Thyroid gland (tissue), 4 donors: ENCODE measurements at regions not wholly inside any gene's neighbourhood (a gene's known extent, or its start where the extent isn't known, plus 50 kb on each side); places are given as distances from the start of the nearest gene placed in this dataset.

Experiments
- DNase-seq, 2 donors: peaks; one replicate each; pipeline ENCODE4 v3.0.0-alpha.2; 2019
- H3K27ac ChIP-seq, 3 donors: fragments of 200-600 bp; sonication (generic); 1 replicate in 2 of 3; 2 replicates in 1 of 3; pipeline ENCODE4 v1.5.1; 2016 to 2019; ENCODE audit warnings: mild to moderate bottlenecking in 1 of 3, moderate library complexity in 1 of 3
- H3K27me3 ChIP-seq: fragments of 200-600 bp; sonication (generic); one replicate; pipeline ENCODE4 v1.5.1; 2019
- H3K36me3 ChIP-seq, 2 donors: fragments of 200-600 bp; sonication (generic); one replicate each; pipeline ENCODE4 v1.5.1; 2016 to 2019
- H3K4me1 ChIP-seq, 2 donors: fragments of 200-600 bp; sonication (generic); one replicate each; pipeline ENCODE4 v1.5.1; 2017 to 2019
- H3K4me3 ChIP-seq, 3 donors: fragments of 200-600 bp; sonication (generic); replicated peaks in 1 of 3; 1 replicate in 2 of 3; 2 replicates in 1 of 3; pipeline ENCODE4 v1.5.1; 2016; ENCODE audit warnings: mild to moderate bottlenecking in 1 of 3
- H3K9me3 ChIP-seq: fragments of 200-600 bp; sonication (generic); one replicate; pipeline ENCODE4 v1.5.1; 2017
- CTCF ChIP-seq, 6 experiments: fragments of 200-600 bp in 3 of 6; fragments of 450-650 bp in 3 of 6; sonication (generic) in 3 of 6; IDR thresholded peaks; one replicate each; pipeline ENCODE4 v1.5.1; 2016 to 2019; ENCODE audit warnings: antibody characterized with exemption in 6 of 6, mild to moderate bottlenecking in 2 of 6, inconsistent platforms in 1 of 6, moderate library complexity in 1 of 6
- POLR2A ChIP-seq, 2 donors: fragments of 450-650 bp; IDR thresholded peaks; one replicate each; pipeline ENCODE4 v1.6.1; 2017; ENCODE audit warnings: antibody characterized with exemption in 2 of 2, mild to moderate bottlenecking in 2 of 2, moderate library complexity in 1 of 2
- WGBS, 2 donors: methylation state at CpG; one replicate each; pipeline ENCODE4 v1.1.5; 2017; 5-methylcytosine and 5-hydroxymethylcytosine counted together
- intact Hi-C: fragments of 100-400 bp; cut with DNase I; formaldehyde crosslinking; loops from one replicate; pipeline ENCODE4 v1.15.1; 2023

GRCh38 chr7:71009636-71010035, 122.3 kb upstream of the GALNT17 start:
- Histone ChIP-seq H3K4me3 (no peak overlapping the region), H3K4me1 (no peaks in the 10 kb centered on the region), H3K36me3 (no peaks in the 10 kb centered on the region), H3K9me3 (no peaks in the 10 kb centered on the region), H3K27me3 (no peaks in the 10 kb centered on the region), H3K27ac (no peak overlapping the region)
- DNase-seq, result no peak
- intact Hi-C loops, result no loop called here
- TF ChIP-seq CTCF (IDR thresholded peaks at IDR 0.05), result no peak
- no peak for TF ChIP-seq POLR2A (IDR thresholded peaks at IDR 0.05)
- WGBS, 2 donors, result 80 to 83% methylated on average over 3 of the region's 3 CpGs

GRCh38 chr7:71015252-71015900, 116.6 kb upstream of the GALNT17 start:
- WGBS, 2 donors, result 65 to 80% methylated on average over 17 of the region's 17 CpGs
- intact Hi-C loops, result no loop called here
- Histone ChIP-seq H3K4me3 (no peak overlapping the region), H3K27me3 (no peaks in the 10 kb centered on the region), H3K27ac (no peak overlapping the region), H3K36me3 (no peaks in the 10 kb centered on the region), H3K9me3 (no peaks in the 10 kb centered on the region), H3K4me1 (no peaks in the 10 kb centered on the region)
- no peak for DNase-seq
- TF ChIP-seq CTCF (IDR thresholded peaks at IDR 0.05) (no peak), POLR2A (IDR thresholded peaks at IDR 0.05) (no peak)

- no peak for TF ChIP-seq POLR2A (IDR thresholded peaks at IDR 0.05)
- no peak for TF ChIP-seq CTCF (IDR thresholded peaks at IDR 0.05)
- H3K4me3 ChIP-seq, result no peak overlapping the region
- no peak for DNase-seq
- intact Hi-C loops, result no loop called here
- 61 to 69% methylated on average over 2 of the region's 2 CpGs for WGBS, 2 donors
- H3K27me3 ChIP-seq, result no peaks in the 10 kb centered on the region
- no peak overlapping the region for H3K27ac ChIP-seq
- H3K4me1 ChIP-seq, result no peaks in the 10 kb centered on the region
- H3K9me3 ChIP-seq, result no peaks in the 10 kb centered on the region
- no peaks in the 10 kb centered on the region for H3K36me3 ChIP-seq
These were observed 115.5 kb upstream of the GALNT17 start for GRCh38 chr7:71016401-71016800.

GRCh38 chr7:71017602-71018001, 114.3 kb upstream of the GALNT17 start:
- intact Hi-C loops, result no loop called here
- Histone ChIP-seq H3K27me3 (no peaks in the 10 kb centered on the region), H3K27ac (no peak overlapping the region), H3K9me3 (no peaks in the 10 kb centered on the region), H3K36me3 (no peaks in the 10 kb centered on the region), H3K4me1 (no peaks in the 10 kb centered on the region), H3K4me3 (no peak overlapping the region)
- WGBS, 2 donors, result 95% methylated on average over 17 of the region's 17 CpGs
- TF ChIP-seq POLR2A (IDR thresholded peaks at IDR 0.05) (no peak), CTCF (IDR thresholded peaks at IDR 0.05) (no peak)
- DNase-seq, result no peak

- no peak overlapping the region for H3K4me3 ChIP-seq
- TF ChIP-seq POLR2A (IDR thresholded peaks at IDR 0.05) (no peak), CTCF (IDR thresholded peaks at IDR 0.05) (no peak)
- no peak overlapping the region for H3K27ac ChIP-seq
- no peaks in the 10 kb centered on the region for H3K4me1 ChIP-seq
- peak in 1 of 2 donors; percentile 19 for DNase-seq
- no peaks in the 10 kb centered on the region for H3K27me3 ChIP-seq
- WGBS, 2 donors, result 81 to 84% methylated on average over 7 of the region's 7 CpGs
- intact Hi-C loops, result no loop called here
- H3K9me3 ChIP-seq, result no peaks in the 10 kb centered on the region
- H3K36me3 ChIP-seq, result no peaks in the 10 kb centered on the region
These were observed 112.2 kb upstream of the GALNT17 start for GRCh38 chr7:71019706-71020105.
